ENCODE measurements at regions not wholly inside any gene's neighbourhood (a gene's known extent, or its start where the extent isn't known, plus 50 kb on each side); places are given as distances from the start of the nearest gene placed in this dataset.
"Not testable (repeated sequence)": the region's sequence is repeated elsewhere in the genome, so short reads cannot be mapped to it uniquely, and the experiment has no call there.

GRCh38 chr2:239803102-239803765 lies 221.9 kb downstream of the NDUFA10 start:
- no peak for DNase-seq (ENCODE audit: low spot score)

GRCh38 chr2:239802185-239802649 lies 222.9 kb downstream of the NDUFA10 start:
- no peak for DNase-seq (ENCODE audit: low spot score)

GRCh38 chr2:239801404-239802184 lies 223.5 kb downstream of the NDUFA10 start:
- DNase-seq (ENCODE audit: low spot score): no peak

GRCh38 chr2:239800785-239801386 lies 224.3 kb downstream of the NDUFA10 start:
- no peak for DNase-seq (ENCODE audit: low spot score)

GRCh38 chr2:239797316-239797715 lies 227.8 kb downstream of the NDUFA10 start:
- DNase-seq (ENCODE audit: low spot score): no peak

GRCh38 chr2:239795761-239796160 lies 229.4 kb downstream of the NDUFA10 start:
- DNase-seq (ENCODE audit: low spot score): not testable (repeated sequence)

GRCh38 chr2:239793836-239794235 lies 231.3 kb downstream of the NDUFA10 start:
- DNase-seq (ENCODE audit: low spot score): no peak

- no peak for DNase-seq (ENCODE audit: low spot score)
Measured at GRCh38 chr2:239793086-239793485, 232.1 kb downstream of the NDUFA10 start.

GRCh38 chr2:239792405-239793084 lies 232.6 kb downstream of the NDUFA10 start:
- no peak for DNase-seq (ENCODE audit: low spot score)

DNA sequence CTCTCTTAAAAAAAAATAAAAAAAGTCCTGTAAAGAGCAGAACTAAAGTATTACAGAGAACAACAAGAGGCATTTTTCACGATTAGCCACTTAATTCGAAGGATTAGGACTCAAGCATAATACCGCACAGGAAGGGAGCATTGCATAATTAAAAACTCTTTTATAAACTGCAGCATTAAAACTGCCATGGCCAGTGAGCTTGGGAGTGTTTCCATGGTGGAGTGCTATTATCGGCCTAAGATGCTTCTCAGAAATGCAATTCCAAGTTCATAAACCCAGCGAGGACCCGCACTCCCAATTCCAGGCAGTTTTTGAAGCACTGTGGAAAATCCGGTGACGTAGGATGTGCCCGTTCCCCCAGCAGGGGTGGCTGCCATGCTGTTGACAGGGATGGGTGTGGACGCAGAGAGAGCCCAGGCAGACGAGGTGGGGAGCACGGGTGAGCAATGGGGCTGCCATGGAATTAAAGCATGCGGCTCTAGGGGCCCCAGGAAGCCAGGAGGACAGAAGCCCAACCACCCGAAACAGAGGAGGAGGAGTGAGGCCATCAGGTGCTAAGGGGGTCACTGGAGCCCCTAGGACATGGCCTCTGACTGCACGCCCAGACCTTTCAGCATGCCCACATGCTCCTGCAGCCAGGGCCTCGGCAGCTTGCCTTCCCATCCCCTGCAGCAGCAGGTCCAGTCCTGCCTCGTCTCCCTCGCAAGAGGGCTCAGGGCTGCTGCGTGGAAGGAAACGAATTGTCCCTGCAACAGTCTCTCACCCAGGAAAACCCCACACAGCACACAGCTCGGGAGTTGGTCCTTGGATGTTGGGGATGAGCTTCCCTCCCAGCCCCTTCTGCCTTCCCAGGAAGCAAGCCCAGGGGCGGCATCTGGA lies 233.4 kb downstream of the NDUFA10 start:
- no peak for DNase-seq (ENCODE audit: low spot score)

DNA sequence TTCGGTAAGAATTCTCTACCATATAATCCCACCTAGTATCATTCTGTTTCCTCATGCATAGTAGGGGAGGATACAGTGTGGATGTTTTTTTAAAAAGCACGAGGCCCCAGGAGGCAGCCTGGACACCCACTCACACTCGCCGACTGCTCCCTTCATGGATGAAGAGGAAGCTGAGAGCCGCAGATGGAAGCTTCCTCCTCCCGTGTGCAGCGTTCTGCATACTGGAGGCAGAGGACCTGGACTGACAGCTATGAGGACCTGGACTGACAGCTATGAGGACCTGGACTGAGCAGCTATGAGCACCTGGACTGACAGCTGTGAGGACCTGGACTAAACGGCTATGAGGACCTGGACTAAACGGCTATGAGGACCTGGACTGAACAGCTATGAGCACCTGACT lies 234.4 kb downstream of the NDUFA10 start:
- DNase-seq (ENCODE audit: low spot score): no peak

DNA sequence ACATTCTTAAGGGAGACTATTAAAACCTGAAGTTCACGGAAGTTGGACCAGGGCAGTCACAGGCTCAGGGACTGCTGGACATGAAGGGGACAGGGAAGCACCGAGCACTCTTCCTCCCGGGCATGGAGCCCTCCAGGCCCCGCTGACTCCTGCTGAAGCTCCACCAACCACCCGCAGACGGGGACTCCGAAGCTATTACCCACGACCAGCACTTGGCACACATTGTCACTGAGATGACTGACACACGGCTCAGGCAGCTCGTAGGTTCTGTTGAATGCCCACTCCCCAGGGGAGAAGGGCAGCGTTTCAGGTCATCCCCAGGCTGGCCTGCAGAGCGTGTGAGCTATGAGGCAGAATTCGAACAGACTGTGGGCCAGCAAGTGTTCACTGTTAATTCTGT lies 234.8 kb downstream of the NDUFA10 start:
- no peak for DNase-seq (ENCODE audit: low spot score)

DNA sequence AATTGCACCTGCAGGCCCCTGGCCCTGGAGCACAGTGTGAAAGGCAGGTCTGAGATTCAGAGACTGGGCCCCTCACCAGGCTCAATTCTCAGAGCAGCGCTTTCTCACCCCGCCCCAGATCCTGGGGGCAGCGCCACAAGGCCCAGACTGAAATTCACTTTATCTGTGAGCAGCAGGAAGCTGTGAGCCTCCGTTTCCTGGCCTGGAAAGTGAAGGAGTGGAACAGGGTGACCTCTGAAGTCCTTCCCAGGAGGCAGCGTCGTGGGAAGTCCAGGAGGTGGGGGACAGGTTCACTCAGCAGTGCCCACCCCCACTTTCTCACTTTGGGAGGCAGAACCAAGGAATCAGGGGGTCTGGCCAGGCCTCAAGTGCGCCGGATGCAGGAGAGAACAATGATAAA lies 235.4 kb downstream of the NDUFA10 start:
- no peak for DNase-seq (ENCODE audit: low spot score)

GRCh38 chr2:239788576-239789098 lies 236.5 kb downstream of the NDUFA10 start:
- no peak for DNase-seq (ENCODE audit: low spot score)

DNA sequence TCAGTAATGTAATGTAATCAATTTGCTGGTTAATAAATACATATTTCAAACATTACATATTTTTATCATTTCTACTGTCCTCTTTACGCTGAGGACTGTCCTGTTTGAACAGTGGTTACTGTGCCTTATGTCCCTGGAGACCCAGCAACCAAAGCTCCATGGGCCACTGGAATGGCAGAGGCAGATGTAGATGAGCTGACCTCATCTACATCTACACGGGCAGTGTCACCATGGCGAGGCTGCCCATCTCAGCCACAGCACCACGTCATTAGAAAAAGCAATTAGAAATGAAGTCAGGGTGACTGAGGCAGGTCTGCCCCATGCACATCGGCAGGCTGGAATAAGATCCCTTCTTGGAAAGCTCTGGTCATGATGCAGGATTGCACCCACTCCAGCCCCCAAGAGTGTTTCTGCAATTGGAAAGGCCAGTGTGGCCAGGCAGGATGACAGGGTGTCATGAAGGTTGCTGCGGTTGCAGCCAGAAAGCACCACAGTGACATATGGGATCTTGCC lies 237.5 kb downstream of the NDUFA10 start:
- no peak for DNase-seq (ENCODE audit: low spot score)

- no peak for DNase-seq (ENCODE audit: low spot score)
Measured at GRCh38 chr2:239786791-239787190, 238.4 kb downstream of the NDUFA10 start.

- no peak for DNase-seq (ENCODE audit: low spot score)
Measured at GRCh38 chr2:239781454-239781853, 243.7 kb downstream of the NDUFA10 start.

GRCh38 chr2:239780236-239780994 lies 244.7 kb downstream of the NDUFA10 start:
- no peak for DNase-seq (ENCODE audit: low spot score)

- no peak for DNase-seq (ENCODE audit: low spot score)
Measured at GRCh38 chr2:239779584-239779983, 245.6 kb downstream of the NDUFA10 start.

- DNase-seq (ENCODE audit: low spot score): no peak
Measured at GRCh38 chr2:239778861-239779558, 246.1 kb downstream of the NDUFA10 start.

Measured in LoVo (cell line).